ENCODE measurements at regions not wholly inside any gene's neighbourhood (a gene's known extent, or its start where the extent isn't known, plus 50 kb on each side); places are given as distances from the start of the nearest gene placed in this dataset.

DNA sequence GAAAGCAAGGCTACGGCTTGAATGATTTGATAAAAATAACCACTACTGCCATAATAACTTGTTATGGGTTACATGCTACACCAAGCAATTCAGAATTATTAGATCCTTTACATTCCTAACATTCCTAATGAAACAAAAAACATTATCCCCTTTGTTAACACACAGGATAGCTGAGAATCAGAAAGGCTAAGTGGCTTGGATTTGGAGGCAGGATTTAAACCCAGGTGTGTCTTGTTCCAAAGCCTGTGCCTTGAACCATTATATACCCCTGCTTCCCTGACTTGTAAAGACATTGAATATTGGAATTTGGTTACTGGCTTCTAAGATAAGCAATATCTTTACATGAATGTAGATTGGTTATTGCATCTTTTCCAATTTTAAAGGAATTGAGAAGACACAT, 417.1 kb upstream of the GOLIM4 start:
- DNase-seq (ENCODE audit: low read depth): no peak

DNA sequence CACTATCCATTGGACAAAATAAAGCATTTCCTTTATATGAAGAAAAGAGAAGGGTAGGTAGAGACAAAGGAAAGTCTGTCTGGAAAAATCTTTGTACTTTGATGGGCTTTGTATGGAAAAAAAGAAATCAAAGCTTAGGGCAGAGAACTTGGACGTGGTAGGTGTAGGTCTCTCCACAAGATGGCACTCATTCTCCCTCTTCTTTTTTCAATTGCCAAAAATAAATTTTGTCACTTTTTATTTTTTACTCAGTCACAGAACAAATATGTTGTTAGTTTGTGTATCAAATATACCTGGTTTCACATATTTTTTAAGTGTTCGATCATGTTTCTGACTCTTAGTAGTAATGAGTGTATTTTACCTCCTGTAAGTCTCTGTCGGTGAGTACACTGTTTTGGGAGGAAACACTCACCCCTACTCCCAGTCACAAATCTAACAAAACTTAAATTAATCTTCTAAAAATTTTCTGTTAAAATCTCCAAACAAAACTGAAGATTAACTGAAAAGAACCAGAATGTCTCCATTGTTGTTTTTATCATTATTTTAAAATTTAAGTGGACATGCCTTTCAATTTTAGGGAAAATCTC, 415.8 kb upstream of the GOLIM4 start:
- DNase-seq (ENCODE audit: low read depth): no peak

DNA sequence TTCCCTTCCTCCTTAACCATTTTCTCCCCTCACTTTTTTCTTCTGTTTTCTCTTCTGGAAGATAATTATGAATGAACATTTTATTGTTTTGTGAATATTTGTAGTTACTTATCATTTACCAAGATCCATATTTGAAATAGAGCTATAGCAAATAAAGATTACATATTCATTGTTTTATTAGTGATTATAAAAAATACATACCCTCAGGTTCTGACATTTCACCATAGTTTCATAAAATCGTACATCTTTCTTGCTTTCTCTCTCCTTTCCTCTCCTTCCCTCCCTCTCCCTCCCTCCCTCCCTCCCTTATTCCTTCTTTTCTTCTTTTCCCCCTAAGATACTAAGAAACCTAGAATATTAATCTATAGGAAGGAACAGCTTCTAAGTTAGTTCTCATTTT, 410.9 kb upstream of the GOLIM4 start:
- DNase-seq (ENCODE audit: low read depth): no peak

DNA sequence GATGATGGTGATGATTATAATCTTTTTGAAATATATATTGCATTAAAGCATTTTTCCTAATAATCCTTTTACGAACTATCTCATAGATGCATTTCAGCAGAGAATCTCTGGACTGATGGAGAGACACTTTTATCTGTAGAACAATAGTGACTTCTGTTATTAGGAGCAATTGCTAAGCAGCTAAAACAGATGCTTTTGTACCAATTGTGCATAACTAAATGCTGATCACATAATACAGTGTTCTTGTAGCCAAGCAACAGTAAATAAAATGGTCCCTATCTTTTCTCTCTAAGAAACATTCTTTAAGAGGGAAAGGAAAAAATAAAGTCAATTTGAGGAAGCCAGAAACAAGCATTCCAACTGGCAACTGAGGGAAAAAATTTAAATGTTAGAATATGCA, 405.8 kb upstream of the GOLIM4 start:
- DNase-seq (ENCODE audit: low read depth): no peak

DNA sequence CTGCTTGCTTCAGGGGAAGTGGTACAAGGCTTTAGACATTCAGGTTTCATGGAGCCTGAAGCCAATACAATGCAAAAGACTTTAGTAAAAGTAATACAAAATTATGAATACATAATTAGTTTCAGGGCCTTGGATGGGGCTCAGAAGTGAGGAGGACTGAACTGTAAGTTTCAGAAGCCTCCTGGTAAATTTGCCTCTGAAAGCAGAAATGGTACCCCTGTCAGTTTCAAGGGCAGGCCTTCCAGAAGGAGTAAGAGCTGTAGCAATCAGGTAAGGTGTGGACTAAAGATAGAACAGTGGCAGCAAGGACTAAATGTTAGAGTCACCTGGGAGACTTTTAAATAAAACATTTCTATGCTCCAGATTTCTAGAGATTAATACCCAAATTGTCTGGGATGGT, 402.5 kb upstream of the GOLIM4 start:
- no peak for DNase-seq (ENCODE audit: low read depth)

DNA sequence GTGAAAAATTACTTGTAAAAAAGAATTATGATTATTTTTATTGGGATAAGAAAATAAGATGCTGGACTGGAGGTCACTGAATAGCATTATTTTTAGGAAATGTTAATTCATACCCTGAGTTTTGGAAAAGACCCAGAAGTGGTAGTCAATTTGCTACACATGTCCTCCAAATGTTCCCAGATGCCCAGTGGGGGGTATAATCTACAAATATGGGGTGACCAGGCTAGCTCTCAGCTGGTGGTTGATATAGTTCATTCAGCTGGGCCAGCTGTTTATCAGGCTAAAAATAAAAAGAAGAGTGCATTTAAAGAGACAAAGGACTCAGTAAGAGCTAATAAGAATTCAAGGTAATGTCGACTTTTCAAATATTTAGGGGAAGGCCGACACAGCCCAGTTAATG, 402.0 kb upstream of the GOLIM4 start:
- DNase-seq (ENCODE audit: low read depth): no peak

DNA sequence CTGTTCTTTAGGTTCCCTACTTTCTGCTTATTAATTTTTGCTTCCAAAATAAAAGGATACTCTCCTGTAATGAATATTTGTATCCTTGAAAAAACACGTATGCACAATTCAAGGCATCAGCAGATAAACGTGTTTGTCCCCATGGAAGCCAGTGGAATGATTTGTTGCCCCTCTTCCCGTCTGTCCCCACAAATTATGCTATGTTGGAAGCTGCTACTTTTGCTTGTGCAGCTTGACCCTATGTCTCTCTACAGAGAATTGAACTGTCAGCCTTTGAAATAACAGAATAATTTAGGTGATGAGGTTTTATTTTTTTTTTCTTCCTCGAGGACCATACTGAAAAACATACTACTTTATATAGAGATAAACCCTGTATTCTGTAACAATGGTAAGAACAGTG, 401.5 kb upstream of the GOLIM4 start:
- DNase-seq (ENCODE audit: low read depth): no peak

DNA sequence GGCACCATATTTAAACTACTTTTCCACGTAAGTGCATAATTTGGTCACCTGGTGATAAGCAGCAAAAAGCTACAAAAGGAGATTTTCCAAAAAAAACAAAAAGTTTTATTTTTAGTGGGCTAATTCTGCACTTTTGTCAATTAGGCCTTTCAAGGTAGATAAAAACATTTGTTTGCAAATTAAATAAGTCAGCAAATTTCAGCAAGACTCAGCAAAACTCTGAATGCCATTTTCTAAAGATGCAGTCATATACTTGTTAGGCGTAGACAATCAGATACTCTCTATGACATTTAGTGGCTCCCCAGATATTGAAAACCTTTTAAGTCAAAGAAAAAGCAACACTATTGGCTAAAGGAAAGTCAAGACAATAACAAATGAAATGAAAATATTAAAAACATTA, 400.2 kb upstream of the GOLIM4 start:
- DNase-seq (ENCODE audit: low read depth): no peak

DNA sequence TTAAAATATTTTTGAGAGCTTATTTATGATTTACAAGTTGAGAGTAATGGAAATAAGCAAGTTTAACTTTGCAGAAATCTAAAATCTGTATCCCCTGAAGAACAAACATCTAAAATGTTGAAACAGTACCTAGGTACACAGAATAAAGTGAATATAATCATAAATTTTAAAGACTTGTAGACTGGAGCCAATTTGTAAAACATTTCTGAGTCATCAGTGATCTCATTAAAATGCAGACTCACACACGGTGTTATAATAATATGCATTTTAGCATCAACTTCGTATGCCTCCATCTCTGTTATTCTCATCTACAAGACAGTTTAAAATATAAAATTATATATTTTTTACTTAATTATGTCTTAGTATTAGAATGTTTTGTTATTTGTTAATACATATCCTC, 399.5 kb upstream of the GOLIM4 start:
- no peak for DNase-seq (ENCODE audit: low read depth)

DNA sequence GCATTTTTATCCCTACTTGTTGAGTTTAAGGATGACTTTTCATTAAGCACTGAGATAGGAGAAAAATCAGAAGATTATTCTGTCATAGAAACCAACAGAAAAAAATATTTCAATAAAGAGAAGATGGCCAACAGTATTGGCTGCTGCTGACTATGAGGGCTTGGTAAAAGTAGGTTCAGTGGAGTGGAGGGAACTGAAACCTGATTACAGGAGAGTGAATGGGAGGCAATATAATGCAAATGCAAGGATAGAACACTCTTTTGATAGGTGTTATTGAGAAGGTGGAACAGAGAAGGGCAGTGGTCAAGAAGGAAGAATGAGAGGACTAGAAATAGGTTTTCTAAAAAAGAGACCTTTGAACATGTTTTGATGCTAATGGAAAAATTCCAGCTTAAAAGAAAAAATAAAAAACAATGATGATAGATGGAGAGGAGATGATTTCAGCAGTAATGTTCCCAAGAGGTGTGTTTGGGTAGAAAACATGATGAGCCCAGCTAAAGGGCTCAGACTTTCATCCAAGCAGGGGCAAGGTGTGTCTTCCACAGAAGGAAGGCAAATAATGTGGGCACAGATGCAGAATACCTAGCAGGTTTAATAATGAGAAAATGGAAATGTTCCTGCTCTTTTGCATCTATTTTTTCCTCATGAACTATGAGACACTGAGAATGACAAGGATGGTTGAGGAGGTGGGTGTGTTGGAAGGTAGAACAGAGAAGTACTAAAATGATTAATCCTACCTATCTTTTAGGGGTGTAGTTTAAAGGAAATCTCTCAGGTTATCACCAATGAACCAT, 397.9 kb upstream of the GOLIM4 start:
- DNase-seq (ENCODE audit: low read depth): no peak

DNA sequence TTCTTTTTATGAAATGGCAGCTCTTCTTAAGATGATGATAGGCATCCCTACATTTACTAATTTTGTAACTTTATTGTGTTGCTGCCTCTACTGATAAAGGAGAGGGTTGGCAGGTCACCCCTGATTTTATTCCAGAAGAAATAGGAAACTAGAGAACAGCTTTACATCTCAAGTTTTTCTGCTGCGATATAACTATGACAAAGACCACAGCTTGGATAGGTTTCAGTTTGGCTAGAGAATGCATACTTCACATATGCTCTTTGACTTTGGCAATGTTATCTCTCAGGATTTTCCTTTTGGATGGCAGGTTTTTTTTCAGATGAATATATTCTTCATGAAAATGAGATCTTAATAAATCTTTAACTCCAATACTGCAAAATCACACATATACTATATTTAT, 395.3 kb upstream of the GOLIM4 start:
- DNase-seq (ENCODE audit: low read depth): no peak

DNA sequence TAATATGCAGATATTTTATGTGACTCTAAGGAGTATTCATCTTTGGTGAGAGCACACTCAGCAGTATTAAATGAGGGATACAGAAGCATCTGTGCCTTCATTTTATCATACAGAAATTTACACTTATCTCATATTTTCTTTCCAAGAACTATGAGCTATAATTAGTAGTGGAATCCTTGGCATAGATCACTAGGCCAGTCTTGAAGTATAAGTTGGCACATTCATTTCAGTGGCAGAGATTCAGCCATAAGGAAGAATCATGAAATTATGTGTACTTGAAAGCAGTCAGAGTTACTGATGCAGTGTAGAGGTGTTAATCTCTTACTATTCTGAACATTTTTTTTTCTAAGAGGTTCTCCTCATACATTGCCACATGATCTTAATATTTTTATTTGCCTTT, 393.6 kb upstream of the GOLIM4 start:
- DNase-seq (ENCODE audit: low read depth): no peak

DNA sequence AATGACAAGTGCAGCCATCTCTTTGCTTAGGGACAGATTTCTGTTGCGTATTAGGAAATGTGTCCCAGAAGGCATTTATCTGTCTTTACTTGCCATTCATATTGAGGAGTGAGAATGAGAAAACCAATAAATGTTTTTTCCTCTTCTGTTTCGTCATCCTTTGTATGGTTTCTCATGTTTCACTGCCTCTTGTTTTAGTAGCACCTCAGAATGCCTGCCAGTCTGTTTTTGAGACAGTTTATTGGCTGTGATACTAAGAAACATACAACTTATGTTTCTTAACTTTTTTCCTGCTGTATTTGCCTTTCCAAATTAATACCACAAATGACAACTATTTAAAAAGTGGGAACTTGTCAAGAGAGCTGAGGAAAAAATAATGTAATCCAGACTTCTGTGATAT, 390.2 kb upstream of the GOLIM4 start:
- DNase-seq (ENCODE audit: low read depth): no peak

DNA sequence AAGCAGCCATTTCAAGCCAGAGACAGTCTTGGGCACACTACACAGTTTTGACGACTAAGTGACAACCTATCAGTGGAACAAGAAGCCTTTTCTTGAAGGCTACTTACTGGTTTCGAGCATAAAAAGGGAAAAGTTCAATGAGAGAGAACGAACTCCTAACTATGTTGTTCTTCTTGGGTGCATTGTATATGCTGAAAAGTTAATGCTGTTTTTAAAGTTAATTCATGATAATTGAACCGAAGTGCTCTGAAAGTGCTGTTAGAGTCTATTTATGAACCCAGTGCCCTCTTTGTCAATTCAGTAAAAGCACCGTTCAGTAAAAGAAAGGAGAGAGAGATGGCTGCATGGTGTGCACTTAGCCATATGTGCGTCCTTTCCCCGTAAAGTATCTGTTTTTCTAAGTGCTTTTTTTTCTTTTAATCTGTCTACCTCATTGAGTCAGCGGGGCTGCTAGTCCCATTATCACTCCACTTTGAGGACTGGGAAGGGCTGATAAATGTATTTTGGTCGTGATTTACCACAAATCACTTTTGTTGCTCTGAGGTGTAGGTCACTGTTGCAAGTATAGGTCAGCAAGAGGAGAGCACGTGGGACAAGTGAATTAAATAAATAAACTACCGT, 380.7 kb upstream of the GOLIM4 start:
- no peak for DNase-seq (ENCODE audit: low read depth)

DNA sequence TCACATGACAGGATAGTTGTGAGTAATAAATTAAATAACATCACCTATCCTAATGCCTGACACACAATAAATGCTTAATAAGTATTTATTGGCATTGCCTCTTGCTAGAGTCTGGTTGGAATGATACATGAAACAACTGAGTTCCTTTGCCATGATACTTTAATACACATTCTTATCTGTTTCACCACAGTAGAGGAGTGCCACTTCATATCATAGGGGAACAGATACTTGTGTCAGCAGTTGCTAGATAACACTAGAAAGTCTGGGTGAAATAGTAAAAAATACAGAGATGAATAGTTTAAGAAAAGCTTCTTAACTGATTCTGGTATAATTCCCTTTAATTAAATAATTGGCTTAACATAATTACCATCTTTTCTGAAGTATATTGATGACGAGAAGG, 380.0 kb upstream of the GOLIM4 start:
- DNase-seq (ENCODE audit: low read depth): no peak

DNA sequence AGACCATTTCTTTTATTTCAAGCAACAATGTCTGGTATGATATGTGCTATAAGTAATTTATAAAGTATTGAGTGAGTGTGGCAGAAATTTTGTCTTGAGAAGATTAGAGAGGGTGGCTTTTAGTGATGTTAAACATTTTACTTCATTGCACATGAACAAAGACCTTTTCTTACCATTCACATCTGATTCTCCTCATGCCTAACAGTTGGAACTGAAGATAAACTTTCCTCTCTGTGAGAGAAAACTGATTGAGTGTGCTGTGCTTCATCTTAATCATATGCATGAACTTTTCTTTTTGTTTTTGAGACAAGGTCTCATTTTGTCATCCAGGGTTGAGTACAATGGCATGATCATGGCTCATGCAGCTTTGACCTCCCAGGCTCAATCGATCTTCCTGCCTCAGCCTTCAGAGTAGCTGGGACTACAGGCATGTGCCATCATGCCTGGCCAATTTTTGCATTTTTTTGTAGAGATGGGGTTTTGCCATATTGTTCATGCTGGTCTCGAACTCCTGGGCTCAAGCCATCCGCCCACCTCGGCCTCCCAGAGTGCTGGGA, 377.7 kb upstream of the GOLIM4 start:
- DNase-seq (ENCODE audit: low read depth): no peak

DNA sequence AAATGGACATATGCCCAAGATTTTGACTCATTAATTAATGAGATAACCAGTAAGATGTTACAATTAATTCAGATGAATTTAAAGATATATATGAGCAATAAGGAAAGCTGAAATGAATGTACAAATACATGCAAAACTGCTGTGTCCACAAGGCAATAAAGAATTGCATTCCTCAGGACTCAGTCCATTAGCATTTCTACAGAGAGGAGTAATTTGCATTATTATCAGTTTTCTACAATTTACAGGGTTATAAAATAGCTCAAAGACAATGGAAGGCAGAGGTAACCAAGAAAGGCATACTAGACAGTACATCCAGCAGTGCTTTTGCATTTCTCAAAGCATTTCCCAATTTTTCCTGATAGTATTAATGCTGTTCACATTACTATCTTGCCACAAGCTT, 377.1 kb upstream of the GOLIM4 start:
- DNase-seq (ENCODE audit: low read depth): no peak

DNA sequence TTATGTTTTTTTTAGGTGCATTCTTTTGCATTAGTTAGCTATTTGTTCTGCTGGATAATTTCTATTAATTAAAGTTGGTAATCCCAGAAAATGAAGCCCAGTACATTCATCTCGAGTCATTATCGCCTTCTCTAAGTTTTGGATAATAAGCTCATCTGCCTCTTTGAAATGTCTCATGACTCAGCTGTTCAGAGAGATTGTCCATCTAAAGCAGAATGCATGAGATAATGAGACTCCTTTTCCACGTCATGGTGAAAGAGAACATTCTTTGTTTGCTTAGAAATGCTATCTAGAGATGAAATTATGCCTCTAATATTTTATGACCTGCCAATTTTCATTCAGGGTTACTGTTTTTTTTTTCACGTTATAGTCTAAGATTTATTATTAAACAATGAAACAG, 374.7 kb upstream of the GOLIM4 start:
- no peak for DNase-seq (ENCODE audit: low read depth)

DNA sequence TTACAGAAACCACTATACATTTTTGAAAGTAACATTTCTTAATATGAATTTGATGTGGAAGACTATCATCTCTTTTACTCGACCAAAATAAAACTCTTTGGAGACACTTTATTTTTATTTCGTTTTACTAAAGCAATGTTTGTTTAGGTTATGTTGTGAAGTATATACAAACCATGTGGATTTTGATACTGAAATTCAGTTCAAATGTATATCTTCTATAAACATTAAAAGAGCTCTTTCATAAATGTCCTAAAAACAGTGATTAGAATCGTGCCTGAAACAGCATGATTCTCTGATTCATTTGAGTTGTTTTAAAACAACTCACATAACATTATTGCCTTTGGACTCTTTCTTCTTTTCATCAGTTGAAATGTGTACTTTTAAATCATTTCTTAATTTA, 373.7 kb upstream of the GOLIM4 start:
- DNase-seq (ENCODE audit: low read depth): no peak

DNA sequence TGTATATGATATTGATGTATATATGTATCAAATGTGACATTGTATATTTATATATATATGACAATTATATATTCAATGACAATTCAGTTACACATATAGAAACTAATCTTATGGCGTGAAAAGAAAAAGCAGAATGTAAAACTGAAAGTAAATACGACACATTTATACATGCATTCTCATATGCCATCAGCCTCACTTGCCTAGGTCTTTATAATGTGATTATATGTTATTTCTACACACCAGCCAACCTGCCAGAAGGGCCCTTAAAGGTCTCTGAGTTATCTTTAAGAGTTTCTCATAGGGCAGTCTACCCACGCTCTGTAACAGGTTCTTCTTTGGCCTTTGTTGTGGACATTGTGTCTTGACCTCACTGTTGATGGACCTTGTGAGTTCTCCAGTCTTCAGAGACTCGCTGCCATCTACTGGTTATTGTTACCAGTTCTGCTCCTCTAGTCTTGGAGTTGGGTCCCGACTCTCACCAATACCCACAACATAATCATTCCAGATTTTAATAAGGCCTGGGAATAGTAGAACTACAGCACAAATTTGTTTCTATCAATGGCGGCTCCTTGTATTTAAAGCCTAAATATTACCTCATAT, 371.5 kb upstream of the GOLIM4 start:
- DNase-seq (ENCODE audit: low read depth): no peak

DNA sequence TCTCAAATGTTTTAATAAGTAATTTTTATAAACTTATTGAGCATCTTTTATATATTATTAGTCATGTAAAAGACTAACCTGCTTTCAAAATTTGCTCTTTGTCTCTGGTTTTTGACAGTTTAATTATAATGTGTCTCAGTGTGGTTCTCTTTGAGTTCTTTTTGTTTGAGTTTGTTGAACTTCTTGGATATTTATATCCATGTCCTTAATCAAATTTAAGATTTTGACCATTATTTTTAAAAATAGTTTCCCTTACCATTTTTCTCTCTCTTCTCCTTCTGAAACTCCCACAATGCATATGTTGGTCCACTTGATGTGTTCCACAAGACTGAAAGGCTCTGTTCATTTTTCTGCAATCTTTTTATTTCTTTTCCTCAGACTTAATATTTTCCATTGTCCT, 366.1 kb upstream of the GOLIM4 start:
- no peak for DNase-seq (ENCODE audit: low read depth)

DNA sequence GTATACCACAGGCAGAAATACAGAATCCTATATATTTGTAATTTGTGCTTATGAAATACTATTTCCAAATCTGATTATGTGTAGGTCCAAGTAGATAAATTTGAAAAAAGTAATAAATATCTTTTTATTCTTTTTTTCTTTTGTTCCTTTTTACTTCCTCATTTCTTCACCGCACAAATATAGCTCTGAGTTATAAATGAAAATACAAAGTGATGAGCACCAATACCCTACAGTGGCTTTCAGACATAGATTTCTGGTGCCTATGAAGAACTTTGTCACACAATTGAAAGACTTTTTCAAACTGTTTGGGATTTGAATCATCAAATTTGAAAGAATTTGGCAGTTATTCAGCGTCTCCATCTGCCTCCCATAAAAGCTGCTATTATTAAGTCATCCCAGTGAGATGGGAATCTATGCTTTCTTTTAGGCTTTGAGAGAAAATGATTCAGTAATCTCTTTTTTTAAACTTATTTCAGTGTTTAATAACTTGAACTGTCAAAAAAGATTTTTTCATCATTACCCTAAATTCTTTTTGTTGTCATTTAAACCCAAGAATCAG, 363.6 kb upstream of the GOLIM4 start:
- DNase-seq (ENCODE audit: low read depth): no peak

All from amniotic epithelial cell (primary cell).